OCI-LY3 (cell line): ENCODE measurements at regions not wholly inside any gene's neighbourhood (a gene's known extent, or its start where the extent isn't known, plus 50 kb on each side); places are given as distances from the start of the nearest gene placed in this dataset.

Experiments used
- CTCF ChIP-seq: fragments of 200-600, 300-600 bp; sonication (generic); IDR thresholded peaks from 2 replicates; pipeline ENCODE4 v1.5.1; 2014; ENCODE audit warnings: antibody characterized with exemption, low read length, low read depth
- EZH2phosphoT487 ChIP-seq: fragments of 200-600 bp; shearing (Covaris generic); IDR thresholded peaks from 2 replicates; pipeline ENCODE4 v1.6.1; 2018; ENCODE audit warnings: antibody characterized with exemption, mixed run types, low read depth

DNA sequence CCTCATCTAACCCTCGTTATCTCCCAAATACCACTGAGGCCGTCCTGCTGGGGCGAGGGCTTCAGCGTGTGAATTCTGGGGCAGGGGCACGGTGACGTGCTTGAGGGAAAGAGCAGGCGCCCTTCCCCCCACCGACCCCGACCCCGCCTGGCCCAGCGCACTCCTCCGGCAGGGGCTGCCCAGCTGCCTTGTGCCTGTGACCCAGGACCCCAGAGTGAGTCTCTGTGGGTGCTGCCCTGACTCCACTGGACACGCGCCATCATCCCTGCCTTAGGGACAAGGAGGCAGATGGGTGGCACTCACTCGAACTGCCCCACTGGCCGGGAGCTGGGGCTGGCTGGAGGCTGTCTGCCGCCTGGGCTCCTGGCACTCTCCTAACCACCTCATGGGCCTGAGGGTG lies 136.2 kb upstream of the LPCAT1 start:
- TF ChIP-seq CTCF (no peak), EZH2phosphoT487 (no peak)
